A549 (cell line): ENCODE measurements at regions not wholly inside any gene's neighbourhood (a gene's known extent, or its start where the extent isn't known, plus 50 kb on each side); places are given as distances from the start of the nearest gene placed in this dataset.

Experiments
- CTCF ChIP-seq: fragments of >200 bp; sonication (Bioruptor Twin); formaldehyde crosslinking; IDR thresholded peaks from 3 replicates; pipeline ENCODE4 v1.5.1; 2016
- MYC ChIP-seq: IDR thresholded peaks from 2 replicates; pipeline ENCODE4 v1.6.1; 2012; ENCODE audit warnings: mild to moderate bottlenecking, inconsistent platforms, low read length, improper control_type of control experiment, borderline replicate concordance
- REST ChIP-seq: fragments of 200-600 bp; sonication (generic); IDR thresholded peaks from 2 replicates; pipeline ENCODE4 v1.6.1; 2016; ENCODE audit warnings: antibody characterized with exemption, mild to moderate bottlenecking, moderate library complexity

- no peak for TF ChIP-seq REST
- no peak for TF ChIP-seq CTCF
- TF ChIP-seq MYC: no peak
Observed at GRCh38 chr5:170162631-170163321, 57.1 kb downstream of the FOXI1 start.
